Kidney (tissue), 13 donors: ENCODE measurements at regions not wholly inside any gene's neighbourhood (a gene's known extent, or its start where the extent isn't known, plus 50 kb on each side); places are given as distances from the start of the nearest gene placed in this dataset.

Source experiments
- DNase-seq, 5 donors: peaks; one replicate each; pipeline ENCODE4 v3.0.0-alpha.2; 2013 to 2020
- FAIRE-seq: peaks from 2 replicates; lab custom pipeline; 2012; peaks lifted over from hg19 to GRCh38; lab: Jason Lieb, UNC
- H3K27ac ChIP-seq, 2 donors: one replicate each; pipeline ENCODE4 v1.7.0; 2013; ENCODE audit warnings: low read depth in 2 of 2, low read length in 2 of 2, inconsistent platforms in 1 of 2
- H3K27me3 ChIP-seq: one replicate; pipeline ENCODE4 v1.7.1; 2013; ENCODE audit warnings: low read length, inconsistent platforms; ENCODE audit not compliant: control insufficient read depth, insufficient read depth
- H3K36me3 ChIP-seq, 3 donors: one replicate each; pipeline versions ENCODE4 v1.7.0 to v1.7.1; 2013; ENCODE audit warnings: low read length in 3 of 3, control low read depth in 1 of 3, inconsistent platforms in 1 of 3; ENCODE audit not compliant: insufficient read depth in 3 of 3, control insufficient read depth in 2 of 3
- H3K4me1 ChIP-seq, 3 donors: one replicate each; pipeline versions ENCODE4 v1.7.0 to v1.7.1; 2013; ENCODE audit warnings: low read length in 3 of 3, inconsistent platforms in 1 of 3, low read depth in 1 of 3; ENCODE audit not compliant: control insufficient read depth in 2 of 3, insufficient read depth in 2 of 3
- H3K4me3 ChIP-seq, 3 donors: one replicate each; pipeline versions ENCODE4 v1.7.0 to v1.8.1; 2013; ENCODE audit warnings: low read length in 3 of 3, control low read depth in 1 of 3, inconsistent platforms in 1 of 3
- H3K9ac ChIP-seq, 3 donors: one replicate each; pipeline versions ENCODE4 v1.7.0 to v1.7.1; 2013; ENCODE audit warnings: low read length in 3 of 3, control low read depth in 1 of 3, inconsistent platforms in 1 of 3
- H3K9me3 ChIP-seq, 3 donors: one replicate each; pipeline versions ENCODE4 v1.7.0 to v1.7.1; 2013; ENCODE audit warnings: low read length in 3 of 3, control low read depth in 1 of 3, inconsistent platforms in 1 of 3; ENCODE audit not compliant: control insufficient read depth in 2 of 3, insufficient read depth in 1 of 3
- CTCF ChIP-seq: IDR thresholded peaks from 3 replicates; pipeline ENCODE4 v1.5.1; 2012; ENCODE audit warnings: mild to moderate bottlenecking, moderate library complexity, borderline replicate concordance; ENCODE audit not compliant: insufficient read depth; ENCODE audit errors: extremely low read depth
- intact Hi-C: fragments of 100-400 bp; cut with DNase I; formaldehyde crosslinking; loops from one replicate; pipeline ENCODE4 v1.11.1; 2022
- donor health status: control.
- donor health status: control.
- donor health status: control.
- donor health status: control.
- donor health status: control.
- donor health status: DM: yes; HTN: yes; CAD: no.
- donor health status: Normal renal cell carcinoma (clear cell type).

GRCh38 chr5:111582993-111583601 lies 70.8 kb upstream of the STARD4 start:
- H3K4me1 ChIP-seq: no peaks in the 10 kb centered on the region
- FAIRE-seq (no peak), DNase-seq (no peak)
- no peaks in the 10 kb centered on the region for H3K27me3 ChIP-seq
- H3K9me3 ChIP-seq: no peaks in the 10 kb centered on the region
- intact Hi-C loops: no loop called here
- no peak overlapping the region for H3K4me3 ChIP-seq
- H3K9ac ChIP-seq: no peak overlapping the region
- H3K36me3 ChIP-seq: no peaks in the 10 kb centered on the region
- no peak for TF ChIP-seq CTCF
- H3K27ac ChIP-seq: no peak overlapping the region

- intact Hi-C loops: no loop called here
- Histone ChIP-seq H3K27ac (no peak overlapping the region), H3K36me3 (no peaks in the 10 kb centered on the region), H3K4me1 (no peaks in the 10 kb centered on the region), H3K9ac (no peak overlapping the region), H3K27me3 (no peaks in the 10 kb centered on the region), H3K4me3 (no peak overlapping the region), H3K9me3 (no peaks in the 10 kb centered on the region)
- DNase-seq (no peak), FAIRE-seq (no peak)
- TF ChIP-seq CTCF: no peak
Measured at GRCh38 chr5:111582451-111582850, 70.1 kb upstream of the STARD4 start.

GRCh38 chr5:111580956-111581355 lies 68.6 kb upstream of the STARD4 start:
- no peak overlapping the region for H3K4me3 ChIP-seq
- no peak for DNase-seq
- H3K27me3 ChIP-seq: no peaks in the 10 kb centered on the region
- no peak overlapping the region for H3K9ac ChIP-seq
- H3K27ac ChIP-seq: no peak overlapping the region
- FAIRE-seq: no peak
- H3K9me3 ChIP-seq: no peaks in the 10 kb centered on the region
- intact Hi-C loops: no loop called here
- no peaks in the 10 kb centered on the region for H3K36me3 ChIP-seq
- no peaks in the 10 kb centered on the region for H3K4me1 ChIP-seq
- TF ChIP-seq CTCF: no peak

GRCh38 chr5:111574311-111574710 lies 62.0 kb upstream of the STARD4 start:
- FAIRE-seq: no peak
- intact Hi-C loops: no loop called here
- TF ChIP-seq CTCF: no peak

More at GRCh38 chr5:111574311-111574710, 62.0 kb upstream of the STARD4 start:
- no peak overlapping the region for H3K27ac ChIP-seq
- H3K27me3 ChIP-seq: no peaks in the 10 kb centered on the region
- H3K36me3 ChIP-seq: no peaks in the 10 kb centered on the region
- no peaks in the 10 kb centered on the region for H3K9me3 ChIP-seq
- H3K4me1 ChIP-seq: no peaks in the 10 kb centered on the region
- no peak overlapping the region for H3K4me3 ChIP-seq
- H3K9ac ChIP-seq: no peak overlapping the region
- DNase-seq: no peak
